Loucy (cell line): ENCODE measurements at regions not wholly inside any gene's neighbourhood (a gene's known extent, or its start where the extent isn't known, plus 50 kb on each side); places are given as distances from the start of the nearest gene placed in this dataset.

Experiments used
- EZH2phosphoT487 ChIP-seq: fragments of 200-600 bp; IDR thresholded peaks from 2 replicates; pipeline ENCODE4 v1.6.1; 2018; ENCODE audit warnings: antibody characterized with exemption, mild to moderate bottlenecking, moderate library complexity, borderline replicate concordance
- TF ChIP-seq, protein P1 (sequence below): fragments of 200-600 bp; sonication (generic); conservative IDR thresholded peaks from 2 replicates; pipeline ENCODE4 v1.5.1; 2014; ENCODE audit warnings: mild to moderate bottlenecking, antibody characterized with exemption, low read length

DNA sequence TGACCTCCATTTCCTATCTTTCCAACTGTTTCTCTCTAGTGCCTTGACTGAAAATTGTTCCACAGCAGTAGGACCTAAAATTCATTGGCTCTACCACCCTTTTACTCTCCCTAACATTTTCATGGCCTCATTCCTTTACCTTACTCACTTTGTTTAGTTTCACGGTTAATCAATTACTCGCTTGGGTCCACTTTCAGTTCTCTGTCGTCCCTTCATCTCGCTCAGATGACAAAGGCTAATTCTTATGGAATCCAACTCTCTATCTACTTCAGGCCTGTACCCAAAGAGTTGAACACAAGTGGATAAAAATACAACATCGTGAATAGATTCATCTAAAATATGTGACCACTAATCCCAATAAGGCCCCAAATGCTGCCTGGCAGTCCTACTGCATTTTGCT is 85.9 kb upstream of the ADO start:
- TF ChIP-seq, protein P1, sequence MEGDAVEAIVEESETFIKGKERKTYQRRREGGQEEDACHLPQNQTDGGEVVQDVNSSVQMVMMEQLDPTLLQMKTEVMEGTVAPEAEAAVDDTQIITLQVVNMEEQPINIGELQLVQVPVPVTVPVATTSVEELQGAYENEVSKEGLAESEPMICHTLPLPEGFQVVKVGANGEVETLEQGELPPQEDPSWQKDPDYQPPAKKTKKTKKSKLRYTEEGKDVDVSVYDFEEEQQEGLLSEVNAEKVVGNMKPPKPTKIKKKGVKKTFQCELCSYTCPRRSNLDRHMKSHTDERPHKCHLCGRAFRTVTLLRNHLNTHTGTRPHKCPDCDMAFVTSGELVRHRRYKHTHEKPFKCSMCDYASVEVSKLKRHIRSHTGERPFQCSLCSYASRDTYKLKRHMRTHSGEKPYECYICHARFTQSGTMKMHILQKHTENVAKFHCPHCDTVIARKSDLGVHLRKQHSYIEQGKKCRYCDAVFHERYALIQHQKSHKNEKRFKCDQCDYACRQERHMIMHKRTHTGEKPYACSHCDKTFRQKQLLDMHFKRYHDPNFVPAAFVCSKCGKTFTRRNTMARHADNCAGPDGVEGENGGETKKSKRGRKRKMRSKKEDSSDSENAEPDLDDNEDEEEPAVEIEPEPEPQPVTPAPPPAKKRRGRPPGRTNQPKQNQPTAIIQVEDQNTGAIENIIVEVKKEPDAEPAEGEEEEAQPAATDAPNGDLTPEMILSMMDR: no peak
- no peak for TF ChIP-seq EZH2phosphoT487
